ENCODE measurements at regions not wholly inside any gene's neighbourhood (a gene's known extent, or its start where the extent isn't known, plus 50 kb on each side); places are given as distances from the start of the nearest gene placed in this dataset.

DNA sequence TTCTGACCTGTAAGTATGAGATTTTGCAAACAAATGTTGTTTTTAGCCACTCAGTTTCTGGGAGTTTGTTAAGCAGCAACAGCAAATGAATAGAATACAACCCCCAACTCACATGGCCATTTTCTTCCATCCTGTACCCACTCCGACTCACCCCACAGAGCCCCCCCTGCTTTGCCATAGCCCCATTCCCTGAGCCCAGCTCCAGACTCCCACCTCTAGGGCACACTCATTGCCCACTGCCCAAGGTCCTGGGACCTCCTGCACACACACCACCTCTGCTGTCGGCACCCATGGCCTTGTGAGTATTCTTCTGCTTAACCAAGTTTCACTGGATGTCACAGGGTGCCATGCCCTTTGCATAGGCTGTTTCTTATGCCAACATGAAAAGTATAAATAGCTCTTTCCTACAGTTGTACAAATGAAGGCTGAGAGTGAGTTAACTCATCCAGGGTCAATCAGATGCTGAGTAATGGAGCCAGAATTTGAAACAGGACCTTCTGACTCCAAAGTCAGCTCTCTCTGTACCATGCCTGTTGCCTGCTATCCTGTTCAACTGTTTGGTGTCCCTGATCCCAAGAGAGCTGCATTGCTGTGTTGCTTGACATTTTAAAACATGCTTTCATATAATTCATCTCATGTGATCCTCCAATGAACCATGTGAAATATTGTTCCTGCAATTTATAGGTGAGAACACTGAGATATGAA is 367.8 kb upstream of the ZMIZ1 start:
- no peak for DNase-seq

DNA sequence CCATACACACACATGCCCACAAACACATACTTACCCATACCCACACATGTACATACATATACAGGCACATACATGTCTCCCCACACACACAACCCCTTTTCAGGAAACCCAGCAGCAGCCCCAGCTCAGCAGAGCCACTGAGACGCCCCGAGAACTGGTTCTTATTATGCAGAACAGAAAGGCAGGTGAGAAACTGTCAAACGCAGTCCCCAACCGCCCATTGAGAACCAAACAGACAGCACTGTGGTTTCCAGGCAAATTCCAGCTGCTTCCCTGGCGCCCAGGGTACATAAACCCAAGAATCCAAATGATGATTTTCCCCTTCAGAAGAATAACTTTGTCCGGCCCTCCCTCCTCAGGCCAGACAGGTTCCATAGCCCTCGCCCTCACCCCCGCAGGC is 366.6 kb upstream of the ZMIZ1 start:
- no peak for DNase-seq

DNA sequence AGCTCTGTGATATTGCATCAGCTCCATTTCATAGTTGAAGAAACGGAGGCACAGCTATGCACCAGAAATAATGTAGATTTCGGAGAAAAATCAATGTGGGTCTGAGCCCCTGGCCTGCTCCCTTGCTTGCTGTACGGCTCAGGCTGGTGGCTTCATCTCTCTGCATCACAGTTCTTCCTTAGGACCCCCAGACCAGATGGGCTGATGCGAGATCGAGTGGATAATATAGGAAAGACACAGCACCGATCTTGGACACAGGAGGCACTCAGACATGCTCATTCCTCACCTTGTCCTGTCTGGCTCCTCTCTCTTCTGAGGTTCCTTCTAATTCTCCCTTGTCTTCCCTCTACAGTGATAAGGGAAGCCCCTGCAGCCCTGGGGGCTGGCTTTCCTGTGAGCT is 365.9 kb upstream of the ZMIZ1 start:
- DNase-seq: no peak

GRCh38 chr10:78703593-78703992 is 365.2 kb upstream of the ZMIZ1 start:
- DNase-seq: no peak

GRCh38 chr10:78706256-78706655 is 362.5 kb upstream of the ZMIZ1 start:
- DNase-seq: no peak

DNA sequence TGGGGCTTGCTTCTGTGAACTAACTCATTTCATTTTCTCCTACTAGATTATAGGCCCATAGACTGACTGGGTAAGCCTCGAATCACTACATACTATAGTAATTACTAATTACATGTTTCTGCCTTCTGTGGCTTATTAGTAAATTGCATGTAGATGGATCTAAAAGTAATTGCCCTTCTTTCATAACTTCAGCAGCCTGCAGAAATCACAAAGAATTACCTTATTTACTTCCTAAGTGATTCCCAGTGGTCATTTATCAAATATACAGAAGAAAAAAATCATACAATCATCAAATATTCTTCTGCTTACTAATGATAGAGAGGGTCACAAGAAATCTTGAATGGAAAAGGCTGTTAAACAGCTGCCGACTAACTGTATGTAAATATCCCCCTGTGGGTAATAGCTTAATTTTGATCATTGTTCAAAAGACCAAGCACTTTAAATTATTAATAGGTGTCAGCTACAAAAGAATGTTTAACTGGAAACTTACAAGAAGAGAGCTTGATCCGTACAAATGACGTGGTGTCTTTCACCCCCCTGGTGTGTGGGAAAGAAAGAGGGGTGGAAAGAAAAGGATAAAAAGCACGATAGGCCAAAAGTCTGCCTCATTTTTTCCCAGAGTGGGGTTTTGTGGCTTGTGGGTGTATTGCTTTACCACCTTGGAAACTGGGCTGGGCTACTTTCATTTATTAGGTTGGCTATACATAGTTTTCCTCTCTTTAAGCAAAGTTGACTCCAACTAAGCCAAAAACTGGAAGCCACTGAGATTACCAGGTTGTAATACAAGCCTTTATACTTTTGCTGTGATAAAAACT is 361.8 kb upstream of the ZMIZ1 start:
- DNase-seq: no peak

GRCh38 chr10:78707745-78708144 is 361.0 kb upstream of the ZMIZ1 start:
- DNase-seq: no peak

- no peak for DNase-seq
These were observed 356.6 kb upstream of the ZMIZ1 start for GRCh38 chr10:78712147-78712546.

- no peak for DNase-seq
These were observed 355.1 kb upstream of the ZMIZ1 start for GRCh38 chr10:78713659-78714058.

DNA sequence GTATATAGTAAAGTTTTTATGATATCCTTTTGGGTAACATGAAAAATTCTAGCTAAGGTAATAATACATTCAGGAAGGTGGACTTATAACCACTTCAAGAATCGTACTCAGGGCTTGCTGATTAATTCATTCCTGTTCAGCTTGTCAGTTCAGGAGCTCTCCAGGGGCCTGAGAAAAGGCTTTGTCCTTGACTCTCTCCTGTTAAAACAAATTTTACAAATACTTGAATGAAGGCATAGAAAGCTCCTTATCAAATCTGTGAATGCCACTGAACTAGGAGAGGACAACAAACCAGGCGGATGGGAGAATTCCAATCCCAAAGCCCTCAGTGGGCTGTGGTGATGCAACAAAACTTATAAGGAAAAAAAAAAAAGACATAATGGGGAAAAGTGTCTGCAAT is 354.5 kb upstream of the ZMIZ1 start:
- DNase-seq: no peak

DNA sequence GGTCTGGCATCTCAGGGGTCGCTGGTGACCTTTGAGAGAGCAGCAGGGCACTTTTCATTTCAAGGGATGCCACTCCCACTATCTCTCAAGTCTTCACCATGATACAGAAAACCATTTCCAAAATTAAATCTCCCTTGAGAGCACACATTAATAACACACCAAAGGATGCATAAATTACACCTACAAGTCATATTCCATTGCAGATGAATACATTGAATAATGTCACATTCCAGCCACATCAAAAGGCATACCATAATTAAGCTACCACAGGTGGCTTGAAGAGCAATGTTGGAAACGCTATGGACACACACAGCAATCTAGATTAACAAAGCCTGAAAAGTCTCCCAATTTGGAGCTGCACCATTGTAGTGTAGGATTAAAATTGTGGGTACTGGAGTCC is 353.3 kb upstream of the ZMIZ1 start:
- no peak for DNase-seq

DNA sequence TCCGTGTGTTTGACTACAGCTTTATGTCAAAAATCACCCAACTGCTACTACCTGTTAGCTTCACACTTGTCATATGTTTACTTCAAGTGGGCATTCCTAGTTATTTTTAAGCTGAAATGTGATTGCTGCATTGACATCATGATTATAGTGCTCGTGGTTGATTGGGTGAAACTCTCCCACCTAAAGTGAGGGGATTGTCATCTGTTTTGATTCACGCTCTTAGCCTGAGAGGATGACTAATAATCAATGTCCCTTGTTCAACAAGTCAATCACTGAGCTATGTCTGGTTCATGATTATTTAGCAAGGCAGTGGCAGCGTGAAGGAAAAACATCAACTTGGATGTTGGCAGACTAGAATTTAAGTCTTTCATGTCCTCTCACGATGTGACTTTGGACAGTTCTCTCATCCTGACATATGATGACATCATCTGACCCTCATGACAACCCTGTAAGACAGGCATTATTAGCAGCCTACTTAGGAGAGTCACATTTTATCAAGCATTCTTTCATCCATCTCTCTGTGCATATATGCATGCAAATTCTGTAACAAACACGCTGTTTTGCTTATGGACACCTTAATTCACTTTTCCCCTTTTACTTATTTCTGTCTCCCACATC is 352.6 kb upstream of the ZMIZ1 start:
- DNase-seq: no peak

DNA sequence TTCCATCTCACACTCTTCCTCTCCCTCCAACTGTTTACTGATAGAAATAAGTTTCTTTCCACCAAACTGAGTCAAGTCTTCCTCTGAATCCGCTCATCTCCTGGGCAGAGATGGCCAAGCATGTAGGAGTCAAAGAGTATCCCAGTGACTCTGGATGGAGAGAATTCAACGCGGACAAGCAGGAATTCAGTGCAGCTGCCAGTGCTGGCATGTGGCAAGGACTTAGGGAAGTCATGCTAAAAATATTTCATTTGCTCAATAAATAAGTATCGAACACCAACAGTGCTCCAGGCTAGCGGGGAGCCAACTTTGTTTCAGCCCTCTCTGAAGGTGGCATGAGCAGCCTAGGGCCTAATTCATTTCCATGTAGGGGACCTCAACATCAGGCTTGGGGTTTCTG is 351.6 kb upstream of the ZMIZ1 start:
- no peak for DNase-seq

DNA sequence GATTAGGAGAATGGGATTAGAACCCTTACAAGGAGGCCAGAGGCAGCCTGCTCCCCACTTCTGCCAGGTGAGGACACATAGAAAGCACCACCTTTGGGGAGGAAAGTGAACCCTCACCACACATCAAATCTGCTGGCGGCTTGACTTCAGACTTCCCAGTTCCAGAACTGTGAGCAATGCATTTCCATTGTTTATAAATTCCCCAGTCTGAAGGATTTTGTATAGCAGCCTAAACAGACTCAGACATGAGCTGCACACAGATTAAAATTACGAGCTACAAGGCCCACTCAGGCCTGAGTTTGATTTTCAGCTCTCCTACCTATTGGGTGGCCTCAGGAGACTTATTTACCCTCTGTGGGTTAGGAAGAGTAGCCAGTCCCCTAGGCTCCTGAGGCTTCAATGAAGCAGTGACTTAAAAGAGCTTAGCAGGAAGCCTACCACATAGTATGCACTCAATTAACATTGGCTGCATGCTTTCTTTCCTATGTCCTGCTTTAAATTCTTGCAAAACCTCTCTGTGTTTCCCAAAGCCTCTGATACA is 350.7 kb upstream of the ZMIZ1 start:
- DNase-seq: no peak

DNA sequence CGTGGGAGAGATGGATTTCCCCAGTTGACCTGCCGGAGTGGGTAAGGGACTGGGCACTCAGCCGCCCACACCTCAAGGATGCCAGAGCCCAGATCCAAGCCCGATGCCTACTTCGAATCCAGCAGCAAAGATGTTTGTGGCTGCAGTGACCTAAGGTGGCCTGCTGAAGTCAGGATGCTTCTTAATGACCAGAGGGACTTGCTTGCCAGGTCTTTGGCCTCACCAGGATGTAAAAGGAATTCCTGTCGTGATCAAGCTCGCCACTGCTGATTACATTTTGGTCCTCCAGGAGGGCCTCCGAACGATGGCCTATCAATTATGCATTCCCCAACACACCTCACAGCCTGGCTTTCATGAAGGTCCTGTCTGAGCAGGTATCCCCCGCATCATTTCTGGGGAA is 349.5 kb upstream of the ZMIZ1 start:
- no peak for DNase-seq

DNA sequence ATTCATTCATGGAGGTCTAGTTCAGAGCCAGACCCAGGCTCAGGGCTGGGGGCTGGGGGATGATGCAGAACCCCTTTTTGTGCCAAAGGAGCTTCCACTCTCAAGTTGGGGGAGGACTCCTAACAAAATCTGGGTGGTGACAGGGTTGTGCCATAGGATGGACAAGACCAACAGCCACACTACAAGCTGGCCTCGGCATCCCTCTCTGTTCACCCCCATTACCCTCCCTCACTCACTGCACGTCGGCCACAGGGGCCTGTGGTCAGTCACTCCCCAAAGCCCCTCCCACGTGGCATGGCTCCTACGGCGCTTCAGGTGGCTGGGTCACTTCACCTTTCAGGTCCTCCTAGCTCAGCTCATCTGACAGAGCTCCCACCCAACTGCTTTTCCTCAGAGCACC is 348.7 kb upstream of the ZMIZ1 start:
- DNase-seq: no peak

GRCh38 chr10:78721231-78721630 is 347.5 kb upstream of the ZMIZ1 start:
- DNase-seq: no peak

DNA sequence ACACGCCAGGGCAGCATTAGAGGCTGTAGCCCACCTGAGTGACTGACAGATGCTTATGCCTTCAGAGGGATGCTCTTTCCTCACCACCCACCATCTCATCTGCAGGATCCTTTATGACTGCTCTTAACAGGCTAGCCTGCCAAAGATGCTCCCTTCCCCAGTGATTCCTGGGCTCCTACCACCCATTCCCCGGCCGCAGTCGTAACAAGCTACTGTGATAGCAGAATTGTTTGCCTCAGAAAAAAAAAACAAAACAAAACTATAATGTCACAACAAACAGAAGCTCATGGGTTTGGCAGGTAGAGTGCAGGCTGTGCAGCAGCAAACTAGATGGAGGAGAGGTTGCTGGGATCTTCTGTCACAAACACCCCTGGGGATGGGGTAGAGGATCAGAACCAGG is 343.9 kb upstream of the ZMIZ1 start:
- DNase-seq: no peak

DNA sequence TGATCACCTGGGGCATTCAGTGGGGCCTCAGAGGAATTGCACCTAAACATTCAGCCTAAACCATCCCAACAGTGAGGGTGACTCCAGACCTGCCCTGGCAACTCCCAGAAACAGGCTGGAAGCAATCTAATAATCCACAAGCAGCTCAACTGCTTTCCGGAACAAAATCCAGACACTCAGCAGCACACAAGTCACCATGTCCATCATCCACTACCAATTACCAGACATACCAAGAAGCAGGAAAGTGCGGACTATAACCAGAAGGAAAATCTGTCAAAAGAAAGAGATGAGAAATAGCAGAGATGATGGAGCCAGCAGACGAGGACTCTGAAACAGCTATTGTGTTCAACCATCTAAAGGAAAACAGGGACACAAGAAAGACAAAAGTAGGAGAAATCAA is 342.6 kb upstream of the ZMIZ1 start:
- DNase-seq: no peak

GRCh38 chr10:78727251-78727650 is 341.5 kb upstream of the ZMIZ1 start:
- no peak for DNase-seq

GRCh38 chr10:78727728-78728127 is 341.0 kb upstream of the ZMIZ1 start:
- DNase-seq: no peak

GRCh38 chr10:78728176-78728575 is 340.6 kb upstream of the ZMIZ1 start:
- no peak for DNase-seq

DNA sequence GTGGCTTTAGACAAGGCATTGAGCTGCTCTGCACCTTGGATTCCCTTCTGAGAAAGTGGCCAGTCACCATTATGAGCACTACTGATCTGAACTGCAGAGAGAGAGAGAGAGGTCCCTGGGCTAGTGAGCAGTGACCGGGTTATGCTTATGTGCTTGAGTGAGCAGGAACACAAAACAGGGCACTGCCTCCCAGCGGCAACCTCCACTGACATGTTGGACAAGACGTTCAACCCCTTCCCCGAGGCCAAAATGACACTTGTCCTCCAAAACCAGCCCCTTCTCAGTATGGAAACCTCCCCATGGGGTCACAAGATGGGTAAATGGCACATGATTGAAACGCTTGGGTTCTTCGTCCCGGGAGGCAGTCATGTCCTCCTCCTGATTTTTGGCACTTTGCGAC is 339.4 kb upstream of the ZMIZ1 start:
- no peak for DNase-seq

GRCh38 chr10:78729800-78730199 is 339.0 kb upstream of the ZMIZ1 start:
- DNase-seq: no peak
